Esophagus squamous epithelium (tissue), 4 donors: ENCODE measurements at regions not wholly inside any gene's neighbourhood (a gene's known extent, or its start where the extent isn't known, plus 50 kb on each side); places are given as distances from the start of the nearest gene placed in this dataset.

ENCODE experiments used
- POLR2A ChIP-seq, 4 donors: fragments of 450-650 bp; IDR thresholded peaks; one replicate each; pipeline ENCODE4 v1.6.1; 2017; ENCODE audit warnings: antibody characterized with exemption in 4 of 4, mild to moderate bottlenecking in 4 of 4, moderate library complexity in 3 of 4
- TF ChIP-seq, protein P1 (sequence below), 6 experiments: fragments of 450-650 bp in 4 of 6; fragments of 200-600 bp in 2 of 6; sonication (generic) in 2 of 6; IDR thresholded peaks; one replicate each; pipeline ENCODE4 v1.5.1; 2016 to 2019; ENCODE audit warnings: antibody characterized with exemption in 6 of 6, mild to moderate bottlenecking in 4 of 6, moderate library complexity in 4 of 6

DNA sequence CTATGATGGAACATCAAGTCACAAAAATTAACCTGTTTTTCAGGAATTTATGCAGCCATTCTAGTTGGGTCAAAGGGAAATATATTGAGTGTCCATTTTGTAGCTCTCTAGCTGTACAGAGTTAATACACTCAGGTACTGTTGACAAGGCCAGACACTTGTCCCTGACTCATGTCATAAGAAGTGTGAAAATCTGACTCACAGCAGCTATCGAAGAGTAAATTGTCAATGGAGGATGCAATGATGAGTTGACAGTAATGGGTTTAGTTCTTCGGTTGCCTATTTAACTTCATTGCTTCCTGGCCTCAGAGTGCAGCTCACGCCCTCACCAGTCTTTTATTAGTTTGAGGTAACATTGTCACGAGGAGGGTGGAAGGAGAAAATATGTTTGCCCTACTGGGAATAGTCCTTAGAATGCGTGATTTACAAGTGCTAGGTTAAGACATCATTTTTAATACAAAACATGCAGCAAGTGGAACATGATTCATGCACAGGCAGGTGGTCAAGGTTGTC, 255.1 kb downstream of the XPNPEP1 start:
- TF ChIP-seq, protein P1, sequence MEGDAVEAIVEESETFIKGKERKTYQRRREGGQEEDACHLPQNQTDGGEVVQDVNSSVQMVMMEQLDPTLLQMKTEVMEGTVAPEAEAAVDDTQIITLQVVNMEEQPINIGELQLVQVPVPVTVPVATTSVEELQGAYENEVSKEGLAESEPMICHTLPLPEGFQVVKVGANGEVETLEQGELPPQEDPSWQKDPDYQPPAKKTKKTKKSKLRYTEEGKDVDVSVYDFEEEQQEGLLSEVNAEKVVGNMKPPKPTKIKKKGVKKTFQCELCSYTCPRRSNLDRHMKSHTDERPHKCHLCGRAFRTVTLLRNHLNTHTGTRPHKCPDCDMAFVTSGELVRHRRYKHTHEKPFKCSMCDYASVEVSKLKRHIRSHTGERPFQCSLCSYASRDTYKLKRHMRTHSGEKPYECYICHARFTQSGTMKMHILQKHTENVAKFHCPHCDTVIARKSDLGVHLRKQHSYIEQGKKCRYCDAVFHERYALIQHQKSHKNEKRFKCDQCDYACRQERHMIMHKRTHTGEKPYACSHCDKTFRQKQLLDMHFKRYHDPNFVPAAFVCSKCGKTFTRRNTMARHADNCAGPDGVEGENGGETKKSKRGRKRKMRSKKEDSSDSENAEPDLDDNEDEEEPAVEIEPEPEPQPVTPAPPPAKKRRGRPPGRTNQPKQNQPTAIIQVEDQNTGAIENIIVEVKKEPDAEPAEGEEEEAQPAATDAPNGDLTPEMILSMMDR (IDR thresholded peaks at IDR 0.05) = no peak
- TF ChIP-seq POLR2A (IDR thresholded peaks at IDR 0.05) = no peak
